Neural cell (in vitro differentiated cells): ENCODE measurements at regions not wholly inside any gene's neighbourhood (a gene's known extent, or its start where the extent isn't known, plus 50 kb on each side); places are given as distances from the start of the nearest gene placed in this dataset.

ENCODE experiments used
- H2AFZ ChIP-seq: fragments of 200-600, 300-800 bp; sonication (generic), shearing (Covaris generic); 2 replicates; pipeline ENCODE4 v1.6.0; 2014; ENCODE audit warnings: low read depth, mild to moderate bottlenecking, antibody characterized with exemption, low read length, moderate library complexity
- H3F3A ChIP-seq: fragments of 200-600 bp; shearing (Covaris generic); 2 replicates; pipeline ENCODE4 v1.6.1; 2016; ENCODE audit warnings: mild to moderate bottlenecking, moderate library complexity, mixed read lengths, antibody characterized with exemption, low read length; ENCODE audit not compliant: insufficient read depth, poor library complexity, severe bottlenecking
- H3K27ac ChIP-seq: fragments of 200-600, 300-800 bp; sonication (generic), shearing (Covaris generic); 2 replicates; pipeline ENCODE4 v1.5.1; 2014; ENCODE audit warnings: mild to moderate bottlenecking, low read length, moderate library complexity
- H3K27me3 ChIP-seq: fragments of 300-800, 200-600 bp; sonication (generic), shearing (Covaris generic); 2 replicates; pipeline ENCODE4 v1.6.0; 2014; ENCODE audit warnings: mild to moderate bottlenecking, low read depth, low read length, moderate library complexity; ENCODE audit not compliant: insufficient read depth
- H3K36me3 ChIP-seq: fragments of 300-800, 200-600 bp; sonication (generic), shearing (Covaris generic); 2 replicates; pipeline ENCODE4 v1.5.1; 2014; ENCODE audit warnings: mild to moderate bottlenecking, antibody characterized with exemption, low read length, moderate library complexity; ENCODE audit not compliant: insufficient read depth
- H3K4me2 ChIP-seq: fragments of 300-800, 200-600 bp; sonication (generic), shearing (Covaris generic); 2 replicates; pipeline ENCODE4 v1.6.0; 2014; ENCODE audit warnings: mild to moderate bottlenecking, low read length
- H3K4me3 ChIP-seq: fragments of 300-800, 200-600 bp; sonication (generic), shearing (Covaris generic); 2 replicates; pipeline ENCODE4 v1.5.1; 2014; ENCODE audit warnings: mild to moderate bottlenecking, low read length, moderate library complexity
- H3K79me2 ChIP-seq: fragments of 200-600 bp; shearing (Covaris generic); replicated peaks from 2 replicates; pipeline ENCODE4 v1.6.0; 2014; ENCODE audit warnings: mild to moderate bottlenecking, low read length, moderate library complexity; ENCODE audit not compliant: insufficient read depth
- H3K9ac ChIP-seq: fragments of 300-800, 200-600 bp; sonication (generic), shearing (Covaris generic); 2 replicates; pipeline ENCODE4 v1.6.1; 2016; ENCODE audit warnings: mild to moderate bottlenecking, low read length, mixed read lengths
- H3K9me2 ChIP-seq: fragments of 200-600 bp; shearing (Covaris generic); 2 replicates; pipeline ENCODE4 v1.6.1; 2016; ENCODE audit warnings: mild to moderate bottlenecking, low read length, mixed read lengths; ENCODE audit not compliant: insufficient read depth
- H3K9me3 ChIP-seq: fragments of 200-600, 300-800 bp; sonication (generic), shearing (Covaris generic); 2 replicates; pipeline ENCODE4 v1.6.1; 2016; ENCODE audit warnings: mild to moderate bottlenecking, mixed run types, low read length, moderate library complexity, mixed read lengths
- H4K20me1 ChIP-seq: fragments of 200-600 bp; shearing (Covaris generic); 2 replicates; pipeline ENCODE4 v1.6.1; 2016; ENCODE audit warnings: mild to moderate bottlenecking, mixed run types; ENCODE audit not compliant: insufficient read depth
- CTCF ChIP-seq: fragments of 450-650 bp; IDR thresholded peaks from 2 replicates; pipeline ENCODE4 v1.5.1; 2014; ENCODE audit warnings: antibody characterized with exemption, mild to moderate bottlenecking, moderate library complexity; ENCODE audit not compliant: poor library complexity, severe bottlenecking
- EP300 ChIP-seq: fragments of 450-650 bp; conservative IDR thresholded peaks from 2 replicates; pipeline ENCODE4 v1.6.1; 2014; ENCODE audit warnings: antibody characterized with exemption, mild to moderate bottlenecking, moderate library complexity; ENCODE audit not compliant: poor library complexity, severe bottlenecking
- EZH2 ChIP-seq: fragments of 200-600, 300-800 bp; shearing (Covaris generic), sonication (generic); IDR thresholded peaks from 2 replicates; pipeline ENCODE4 v1.6.1; 2014; ENCODE audit warnings: antibody characterized with exemption, low read length, borderline replicate concordance, mild to moderate bottlenecking; ENCODE audit not compliant: insufficient read depth, poor library complexity, severe bottlenecking
- MXI1 ChIP-seq: fragments of 450-650 bp; conservative IDR thresholded peaks from 2 replicates; pipeline ENCODE4 v1.6.1; 2014; ENCODE audit warnings: antibody characterized with exemption, mild to moderate bottlenecking; ENCODE audit not compliant: poor library complexity, severe bottlenecking
- POLR2AphosphoS5 ChIP-seq: IDR thresholded peaks from 2 replicates; pipeline ENCODE4 v1.6.1; 2012
- RAD21 ChIP-seq: fragments of 450-650 bp; conservative IDR thresholded peaks from 2 replicates; pipeline ENCODE4 v1.6.1; 2014; ENCODE audit warnings: antibody characterized with exemption, mild to moderate bottlenecking, moderate library complexity
- SMC3 ChIP-seq: fragments of 450-650 bp; conservative IDR thresholded peaks from 2 replicates; pipeline ENCODE4 v1.6.1; 2014; ENCODE audit warnings: antibody characterized with exemption, mild to moderate bottlenecking, moderate library complexity; ENCODE audit not compliant: poor library complexity
- TAF1 ChIP-seq: IDR thresholded peaks from 2 replicates; pipeline ENCODE4 v1.6.1; 2012; ENCODE audit warnings: low read depth
- TF ChIP-seq, protein P1 (sequence below): IDR thresholded peaks from 2 replicates; pipeline ENCODE4 v1.6.1; 2012; ENCODE audit warnings: borderline replicate concordance

DNA sequence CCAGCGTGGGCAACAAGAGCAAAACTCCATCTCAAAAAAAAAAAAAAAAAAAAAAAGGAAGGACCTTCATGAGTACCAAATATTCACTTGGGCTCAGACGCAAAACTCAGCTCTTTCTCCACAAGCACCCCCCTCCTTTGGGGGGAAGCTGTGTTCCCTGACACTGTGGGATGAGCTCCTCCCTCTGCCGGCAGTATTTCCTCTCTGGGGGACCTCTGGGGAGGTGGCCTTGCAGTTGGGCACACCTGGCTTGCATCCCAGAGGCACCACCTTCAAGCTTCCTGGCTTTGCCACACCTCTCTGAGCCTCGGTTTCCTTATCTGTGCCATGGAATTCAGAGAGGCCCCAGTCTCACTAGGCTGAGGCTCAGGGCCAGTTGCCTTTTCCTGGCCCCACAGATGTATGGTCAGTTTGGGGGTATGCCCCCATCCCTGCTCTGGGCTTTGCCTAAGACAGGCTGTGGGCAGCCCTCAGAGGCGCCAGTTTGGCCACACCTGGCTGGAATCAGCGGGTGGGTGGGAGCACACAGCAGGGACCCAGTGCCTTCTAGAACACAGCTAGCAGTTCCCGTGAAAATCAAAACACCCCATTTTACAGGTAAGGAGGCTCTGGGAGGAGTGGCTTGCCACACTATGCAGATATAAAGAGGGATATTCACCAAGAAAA is 157.5 kb upstream of the IER5L start (continued):
- TF ChIP-seq EP300 (no peak), SMC3 (no peak), MXI1 (no peak), TAF1 (no peak)

DNA sequence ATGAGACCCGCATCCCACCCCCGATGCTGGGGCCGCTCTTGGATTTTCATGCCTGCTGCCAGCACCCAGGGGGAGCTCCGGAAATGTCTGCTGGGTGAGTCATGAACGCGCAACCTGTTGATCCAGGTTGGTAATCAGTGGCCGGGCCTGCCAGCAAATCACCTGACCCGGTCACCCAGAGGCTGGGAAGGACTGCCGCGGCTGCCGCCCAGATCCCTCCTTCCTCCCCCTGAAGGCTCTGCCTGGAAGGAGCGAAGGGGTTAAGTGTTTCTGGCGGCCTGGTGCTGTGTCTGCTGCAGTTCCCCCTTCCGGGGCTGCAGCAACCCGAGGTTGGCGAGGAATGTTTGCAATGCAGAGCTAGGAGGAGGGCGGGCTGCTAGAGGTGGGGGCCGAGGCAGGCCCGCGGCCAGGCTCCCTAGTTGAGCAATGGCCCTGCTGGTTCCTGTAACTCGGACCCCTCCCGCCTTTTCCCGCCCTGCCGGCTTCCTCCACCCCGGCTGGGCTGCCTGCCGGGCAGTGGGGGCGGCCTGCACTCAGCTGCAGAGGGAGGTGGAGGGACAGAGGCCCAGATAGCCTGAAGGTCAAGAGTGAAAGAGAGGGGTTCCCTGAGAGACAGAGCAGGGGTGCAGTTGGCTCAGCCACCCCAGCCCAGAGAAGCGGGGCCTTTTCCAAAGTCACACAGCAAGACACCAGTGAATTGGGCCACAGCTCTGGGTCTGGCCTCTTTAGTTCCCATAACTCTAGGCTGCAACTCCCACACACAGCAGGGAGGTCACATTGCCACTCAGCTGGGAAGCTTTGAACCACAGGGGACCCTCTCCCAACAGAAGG is 156.3 kb upstream of the IER5L start:
- Histone ChIP-seq H4K20me1 (no peaks in the 10 kb centered on the region), H2AFZ (peak overlapping the region; percentile 8), H3K4me3 (peak overlapping the region; percentile 52), H3K79me2 (no peaks in the 10 kb centered on the region), H3K9me2 (no peaks in the 10 kb centered on the region), H3K4me2 (no peak overlapping the region), H3K9me3 (no peaks in the 10 kb centered on the region), H3F3A (no peaks in the 10 kb centered on the region), H3K36me3 (no peaks in the 10 kb centered on the region), H3K9ac (peak overlapping the region; percentile 54), H3K27me3 (no peaks in the 10 kb centered on the region), H3K27ac (no peak overlapping the region)
- TF ChIP-seq POLR2AphosphoS5 (no peak), RAD21 (no peak), CTCF (no peak), TAF1 (no peak), EZH2 (no peak), SMC3 (no peak), EP300 (no peak), MXI1 (no peak)
- TF ChIP-seq, protein P1, sequence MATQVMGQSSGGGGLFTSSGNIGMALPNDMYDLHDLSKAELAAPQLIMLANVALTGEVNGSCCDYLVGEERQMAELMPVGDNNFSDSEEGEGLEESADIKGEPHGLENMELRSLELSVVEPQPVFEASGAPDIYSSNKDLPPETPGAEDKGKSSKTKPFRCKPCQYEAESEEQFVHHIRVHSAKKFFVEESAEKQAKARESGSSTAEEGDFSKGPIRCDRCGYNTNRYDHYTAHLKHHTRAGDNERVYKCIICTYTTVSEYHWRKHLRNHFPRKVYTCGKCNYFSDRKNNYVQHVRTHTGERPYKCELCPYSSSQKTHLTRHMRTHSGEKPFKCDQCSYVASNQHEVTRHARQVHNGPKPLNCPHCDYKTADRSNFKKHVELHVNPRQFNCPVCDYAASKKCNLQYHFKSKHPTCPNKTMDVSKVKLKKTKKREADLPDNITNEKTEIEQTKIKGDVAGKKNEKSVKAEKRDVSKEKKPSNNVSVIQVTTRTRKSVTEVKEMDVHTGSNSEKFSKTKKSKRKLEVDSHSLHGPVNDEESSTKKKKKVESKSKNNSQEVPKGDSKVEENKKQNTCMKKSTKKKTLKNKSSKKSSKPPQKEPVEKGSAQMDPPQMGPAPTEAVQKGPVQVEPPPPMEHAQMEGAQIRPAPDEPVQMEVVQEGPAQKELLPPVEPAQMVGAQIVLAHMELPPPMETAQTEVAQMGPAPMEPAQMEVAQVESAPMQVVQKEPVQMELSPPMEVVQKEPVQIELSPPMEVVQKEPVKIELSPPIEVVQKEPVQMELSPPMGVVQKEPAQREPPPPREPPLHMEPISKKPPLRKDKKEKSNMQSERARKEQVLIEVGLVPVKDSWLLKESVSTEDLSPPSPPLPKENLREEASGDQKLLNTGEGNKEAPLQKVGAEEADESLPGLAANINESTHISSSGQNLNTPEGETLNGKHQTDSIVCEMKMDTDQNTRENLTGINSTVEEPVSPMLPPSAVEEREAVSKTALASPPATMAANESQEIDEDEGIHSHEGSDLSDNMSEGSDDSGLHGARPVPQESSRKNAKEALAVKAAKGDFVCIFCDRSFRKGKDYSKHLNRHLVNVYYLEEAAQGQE, result no peak
